DMS153 treated with DMSO at 0.1 percent for 48 hours (cell line): ENCODE measurements at regions not wholly inside any gene's neighbourhood (a gene's known extent, or its start where the extent isn't known, plus 50 kb on each side); places are given as distances from the start of the nearest gene placed in this dataset.
"Not testable (repeated sequence)": the region's sequence is repeated elsewhere in the genome, so short reads cannot be mapped to it uniquely, and the experiment has no call there.

Source experiments
- DNase-seq: peaks from one replicate; lab custom pipeline; 2025; ENCODE audit not compliant: unreplicated experiment; lab: John Stamatoyannopoulos, UW

DNA sequence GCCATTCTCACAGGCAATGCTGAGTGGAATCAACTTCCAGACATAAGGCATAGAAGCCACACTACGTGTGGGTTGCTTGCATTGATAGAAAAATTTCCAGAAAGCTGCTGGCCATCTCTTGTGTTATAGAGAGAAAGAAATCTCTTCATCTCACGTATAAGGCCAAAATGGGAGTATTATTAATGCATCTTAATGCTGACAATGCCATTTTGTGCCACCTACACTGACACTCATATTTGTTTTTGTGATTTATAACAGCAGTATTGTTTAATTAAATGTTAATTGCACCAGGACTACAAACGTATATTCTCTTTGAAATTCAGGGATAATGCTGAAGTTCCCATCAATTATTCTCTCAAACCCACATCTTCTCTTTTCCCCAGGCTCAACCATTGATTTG is 56.1 kb upstream of the TMEM132D start:
- DNase-seq = no peak

DNA sequence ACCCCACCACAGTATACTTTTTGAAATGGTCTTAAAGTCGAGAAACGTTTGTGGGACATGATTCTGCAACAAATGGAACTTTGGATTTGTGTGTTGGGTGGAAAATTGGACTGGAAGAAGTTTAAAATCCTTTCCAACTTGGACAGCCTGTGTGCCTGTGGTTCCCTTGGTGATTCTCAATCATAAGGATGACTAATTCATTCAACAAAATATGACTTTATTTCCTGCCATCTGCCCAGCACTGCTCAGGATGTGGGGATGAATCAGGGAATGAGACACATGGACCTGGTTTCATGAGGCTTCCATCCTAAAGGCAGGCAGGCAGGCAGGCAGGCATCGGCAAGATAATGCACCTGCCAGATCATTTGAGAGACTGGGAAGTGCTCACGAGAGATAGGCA is 57.3 kb upstream of the TMEM132D start:
- DNase-seq = no peak

DNA sequence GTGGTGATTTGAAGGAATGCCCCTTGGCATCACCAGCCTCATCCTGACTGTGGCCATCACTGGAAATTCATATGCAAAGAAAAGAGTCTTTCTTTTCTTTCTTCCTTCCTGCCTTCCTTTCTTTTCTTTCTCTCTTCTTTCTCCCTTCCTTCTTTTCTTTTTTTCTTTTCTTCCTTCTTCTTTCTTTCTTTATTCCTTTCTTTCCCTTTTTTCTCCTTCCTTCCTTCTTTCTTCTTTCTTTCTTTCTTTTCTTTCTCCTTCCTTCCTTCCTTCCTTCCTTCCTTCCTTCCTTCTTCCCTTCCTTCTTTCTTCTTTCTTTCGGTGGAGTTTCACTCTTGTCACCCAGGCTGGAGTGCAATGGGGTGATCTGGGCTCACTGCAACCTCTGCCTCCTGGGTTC is 58.0 kb upstream of the TMEM132D start:
- no peak for DNase-seq

DNA sequence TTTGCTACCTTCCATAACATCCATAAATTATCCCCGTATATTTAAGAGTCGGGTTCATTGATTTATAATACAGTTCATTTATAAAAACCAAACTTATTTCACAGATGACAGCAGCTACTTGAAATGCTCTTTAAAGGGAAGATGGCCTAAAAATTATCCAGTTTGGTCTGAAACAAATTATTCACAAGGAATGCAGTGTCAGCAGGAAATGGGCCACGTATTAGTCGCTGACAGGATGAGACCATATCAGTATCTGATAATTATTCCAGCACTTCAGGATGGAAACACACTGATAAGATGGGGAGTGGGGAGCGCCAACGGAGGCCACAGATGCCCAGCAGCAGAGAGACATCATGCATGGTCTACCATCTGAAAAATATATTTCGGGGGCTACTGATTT is 60.5 kb upstream of the TMEM132D start:
- DNase-seq = no peak

DNA sequence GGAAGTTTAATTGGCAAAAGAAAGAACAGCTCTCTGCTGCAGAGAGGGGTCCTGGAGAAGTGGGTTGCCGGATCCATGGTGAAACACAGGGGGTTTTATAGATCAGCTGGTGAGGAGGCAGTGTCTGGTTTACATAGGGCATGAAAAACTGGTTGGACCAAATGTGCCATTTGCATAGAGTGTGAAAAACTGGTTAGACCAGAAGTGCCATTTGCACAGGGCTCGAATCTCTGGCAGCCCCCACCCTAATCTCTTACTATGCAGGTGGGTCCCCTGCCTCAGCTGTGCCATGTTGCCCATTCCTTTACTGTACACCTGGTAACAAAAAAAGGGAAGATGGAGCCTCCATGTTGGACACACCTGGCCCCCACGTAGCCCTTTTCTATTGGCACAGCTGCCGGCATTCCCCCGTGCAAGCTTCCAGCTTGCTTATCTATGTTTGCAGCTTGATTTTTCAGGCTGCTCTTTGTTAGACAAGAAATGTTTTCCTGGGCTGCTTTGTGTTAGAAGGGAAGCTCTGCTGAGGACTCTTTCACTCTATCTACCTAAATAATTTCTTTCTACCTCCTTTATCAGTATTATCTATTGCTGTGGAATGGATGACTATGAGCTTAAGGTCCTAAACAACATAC is 61.1 kb upstream of the TMEM132D start:
- DNase-seq = no peak

DNA sequence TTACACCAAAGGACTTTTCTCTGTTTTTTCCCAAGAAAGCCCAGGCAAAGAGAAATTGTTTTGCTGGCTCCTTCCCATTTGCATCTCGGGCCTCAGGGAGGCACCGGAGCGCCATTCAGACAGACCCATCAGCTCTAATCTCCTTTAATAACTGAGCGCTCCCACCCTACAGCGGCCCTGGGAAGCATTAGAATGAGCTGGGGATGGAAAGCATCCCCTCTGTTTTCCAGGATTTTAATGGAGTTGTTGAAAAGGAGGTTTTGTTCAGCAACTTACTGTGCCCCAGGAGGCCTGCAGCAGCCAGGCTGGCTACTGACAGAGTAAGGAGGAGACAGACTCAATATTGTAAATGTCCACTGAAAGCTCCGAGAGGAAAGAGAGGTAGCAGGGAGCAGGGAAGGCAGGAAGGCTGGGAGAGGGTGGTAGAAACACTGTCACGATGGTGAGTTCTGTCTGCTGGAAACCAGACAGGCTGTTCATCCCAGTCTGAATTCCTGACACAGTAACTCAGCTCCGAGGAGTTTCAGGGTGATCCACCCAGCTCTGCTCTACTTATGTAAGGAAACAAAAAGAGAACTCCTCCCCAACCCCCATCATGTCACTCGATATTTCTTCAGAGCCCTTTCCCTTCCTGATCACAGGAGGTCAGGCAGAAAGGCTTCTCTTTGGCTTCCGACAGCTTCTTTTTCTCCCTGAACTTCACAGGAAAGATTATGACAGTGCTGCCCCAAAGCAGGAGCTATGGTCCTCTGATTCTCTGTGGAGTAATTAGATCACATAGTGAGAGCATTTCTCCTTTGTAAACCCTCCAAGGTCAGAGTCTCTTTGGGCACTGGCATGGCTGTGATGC is 62.5 kb upstream of the TMEM132D start:
- no peak for DNase-seq

DNA sequence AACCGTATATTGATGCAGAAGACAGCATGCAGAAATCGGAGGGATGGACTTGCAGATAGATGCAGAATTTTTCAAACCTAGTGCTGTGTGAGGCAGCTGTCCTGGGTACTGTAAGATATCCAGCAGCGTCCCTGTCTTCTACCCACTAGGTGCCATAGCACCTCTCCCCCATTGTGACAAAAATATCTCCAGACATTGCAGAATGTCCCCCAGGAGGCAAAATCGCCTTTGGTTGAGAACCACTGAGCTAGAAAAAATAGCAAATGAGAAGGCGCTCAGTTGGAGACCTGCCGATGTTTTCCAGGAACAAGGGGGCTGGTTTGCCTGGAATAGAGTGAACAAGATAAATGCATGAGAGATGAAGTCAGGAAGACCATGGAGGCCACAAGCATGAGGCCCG is 67.9 kb upstream of the TMEM132D start:
- no peak for DNase-seq

DNA sequence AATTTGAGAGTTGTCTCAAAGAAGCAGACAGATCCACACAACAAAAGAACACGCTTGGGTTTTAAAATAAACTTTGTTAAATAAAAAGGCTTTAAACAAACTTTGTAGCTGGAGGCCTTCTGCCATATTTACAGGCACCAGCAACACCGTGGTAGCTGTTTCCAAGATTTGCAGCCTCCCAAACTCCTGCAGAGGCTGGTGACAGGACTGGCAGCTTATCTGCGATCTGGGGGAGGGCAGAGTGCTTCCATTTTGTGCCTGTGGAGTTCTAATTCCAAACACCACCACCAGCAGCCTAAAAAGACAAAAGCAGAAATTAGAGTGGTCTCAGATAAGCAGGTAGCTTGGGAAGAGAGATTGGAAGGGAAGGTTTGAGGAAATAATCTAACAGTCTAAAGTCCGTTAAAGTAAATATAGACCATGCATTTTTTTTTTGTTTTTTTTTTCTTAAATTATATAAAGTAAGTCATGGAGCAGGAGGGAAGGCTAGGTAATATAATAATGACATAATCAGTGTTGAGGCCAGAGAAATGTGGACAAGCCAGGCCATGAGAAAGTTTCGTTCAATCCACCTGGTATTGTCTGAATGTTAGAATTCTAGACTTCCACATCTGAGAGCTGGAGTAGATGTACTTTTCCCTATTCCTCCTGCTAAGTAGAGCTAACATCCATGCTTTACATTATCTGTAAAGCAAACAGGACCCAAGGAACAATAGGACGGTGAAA is 69.6 kb upstream of the TMEM132D start:
- DNase-seq = no peak

DNA sequence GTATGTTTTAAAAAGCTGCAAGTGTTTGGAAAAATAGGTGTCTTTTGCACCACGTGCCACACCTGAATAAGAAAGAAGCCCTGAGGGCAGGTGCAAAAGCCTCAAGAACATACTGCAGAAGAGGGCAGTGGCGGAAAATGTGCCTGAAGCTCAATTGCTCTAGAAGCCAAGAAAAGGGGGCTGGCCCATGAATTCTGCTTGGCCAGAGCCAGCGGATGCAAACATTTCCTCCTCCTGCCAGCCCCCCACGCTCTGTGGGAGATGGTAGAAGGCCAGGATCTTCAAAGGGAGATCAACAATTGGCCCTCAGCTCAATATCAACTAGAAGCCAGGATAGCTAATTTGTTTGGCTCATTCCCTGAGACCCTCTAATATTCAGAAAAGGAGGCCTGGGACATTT is 80.3 kb upstream of the TMEM132D start:
- DNase-seq = no peak

DNA sequence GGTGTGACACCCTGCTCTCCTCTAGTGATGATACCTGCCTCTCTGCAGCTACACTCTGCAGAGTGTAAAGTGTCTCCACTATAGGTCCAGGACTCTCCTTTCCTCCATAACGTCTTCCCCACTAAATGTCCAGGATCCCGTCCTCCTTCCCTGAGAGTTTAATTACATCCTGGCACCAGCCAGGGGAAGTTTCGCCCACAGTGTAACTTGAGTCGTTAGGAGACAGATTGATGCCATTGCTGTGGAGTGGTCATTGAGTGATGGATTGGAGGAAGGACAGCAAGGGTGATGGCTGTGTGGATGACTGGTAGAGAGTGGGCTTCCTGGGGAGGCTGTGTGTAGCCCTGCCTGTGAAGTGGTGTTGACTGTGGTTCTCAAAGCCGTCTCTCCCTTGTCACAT is 84.0 kb upstream of the TMEM132D start:
- DNase-seq = no peak

DNA sequence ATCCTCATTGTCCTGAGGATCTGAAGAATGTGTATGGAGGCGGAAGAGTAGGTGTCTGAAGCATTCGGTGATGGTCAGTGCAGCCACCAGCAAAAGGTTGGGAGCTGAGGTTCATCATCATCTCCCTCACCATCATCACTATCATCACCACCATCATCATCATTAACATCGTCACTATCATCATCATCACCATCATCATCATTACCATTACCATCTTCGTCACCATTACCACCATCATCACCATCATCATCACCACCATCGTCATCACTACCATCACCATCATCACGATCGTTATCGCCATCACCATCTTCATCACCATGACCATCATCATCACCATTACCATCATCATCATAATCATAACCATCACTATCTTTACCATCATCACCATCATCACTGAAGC is 90.8 kb upstream of the TMEM132D start:
- DNase-seq = no peak

DNA sequence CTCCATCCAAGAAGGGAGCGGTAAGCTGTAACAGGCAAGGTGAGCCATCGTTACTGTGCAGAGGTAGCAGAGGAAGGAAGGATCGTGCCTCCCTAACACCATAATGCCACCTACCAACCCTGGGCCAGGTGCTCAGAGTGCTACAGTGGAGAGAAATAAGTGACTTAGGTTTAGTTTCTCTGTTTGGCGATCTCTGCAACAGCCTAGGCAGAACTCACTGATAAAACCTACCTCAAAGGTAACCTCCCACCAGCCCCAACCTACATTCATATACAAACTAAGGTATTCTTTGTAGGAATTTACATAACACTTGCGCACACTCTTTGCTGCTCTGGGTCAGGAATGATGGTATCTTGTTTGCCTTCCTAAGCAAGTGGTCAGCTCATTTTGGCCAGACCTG is 93.4 kb upstream of the TMEM132D start:
- DNase-seq = no peak

DNA sequence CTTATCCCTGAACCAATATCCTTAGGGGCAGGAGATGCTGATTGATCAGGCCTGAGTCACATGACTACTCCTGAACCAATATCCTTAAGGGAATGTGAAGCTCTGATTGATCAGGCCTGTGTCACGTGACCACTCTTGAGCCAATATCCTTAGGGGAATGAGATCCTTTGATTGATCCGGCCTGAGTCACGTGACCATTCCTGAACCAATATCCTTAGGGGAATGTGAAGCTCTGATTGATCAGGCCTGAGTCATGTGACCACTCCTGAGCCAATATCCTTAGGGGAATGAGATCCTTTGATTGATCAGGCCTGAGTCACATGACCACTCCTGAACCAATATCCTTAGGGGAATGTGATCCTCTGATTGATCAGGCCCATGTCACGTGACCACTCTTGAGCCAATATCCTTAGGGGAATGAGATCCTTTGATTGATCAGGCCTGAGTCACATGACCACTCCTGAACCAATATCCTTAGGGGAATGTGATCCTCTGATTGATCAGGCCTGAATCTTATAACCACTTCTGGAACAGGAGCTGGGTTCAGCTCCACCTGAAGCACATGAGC is 100.6 kb upstream of the TMEM132D start:
- DNase-seq = not testable (repeated sequence)

DNA sequence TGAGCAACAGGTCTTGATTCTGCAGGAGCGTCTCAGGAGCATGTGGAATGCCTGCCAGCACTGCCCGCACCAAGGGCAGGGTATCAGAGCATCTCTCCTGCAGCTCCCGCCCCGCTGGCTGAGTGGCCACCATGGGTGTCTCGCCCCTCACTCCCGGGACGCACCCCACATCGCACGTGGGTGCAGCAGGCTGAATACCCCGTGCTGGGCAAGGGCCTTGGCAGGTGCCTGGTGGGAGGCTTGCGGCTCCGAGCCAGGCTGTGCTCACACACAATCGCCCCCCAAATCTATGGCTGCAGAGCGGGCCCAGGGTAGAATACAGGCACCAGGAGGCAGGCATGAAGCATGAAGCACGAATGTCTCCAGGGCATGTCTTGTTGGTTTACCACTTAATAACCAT is 103.9 kb upstream of the TMEM132D start:
- no peak for DNase-seq

DNA sequence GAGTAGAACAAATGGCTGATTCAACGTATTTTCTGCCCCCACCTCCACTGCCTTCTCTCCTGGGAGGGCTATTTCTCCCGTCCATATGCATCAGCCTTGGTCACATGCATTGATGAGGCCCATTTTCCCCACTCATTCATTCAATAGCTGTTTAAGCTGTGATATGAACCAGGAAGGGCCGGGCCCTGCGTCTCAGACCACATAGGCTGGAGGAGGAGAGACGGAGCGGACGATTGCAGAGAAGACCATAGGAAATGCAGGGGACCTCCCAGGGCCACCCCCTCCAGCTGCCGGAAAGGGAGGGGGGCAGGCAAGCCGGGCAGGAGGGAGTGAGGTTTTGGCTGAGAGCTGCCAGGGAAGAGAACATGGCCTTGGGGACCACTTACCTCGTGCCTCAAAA is 104.4 kb upstream of the TMEM132D start:
- DNase-seq = no peak

DNA sequence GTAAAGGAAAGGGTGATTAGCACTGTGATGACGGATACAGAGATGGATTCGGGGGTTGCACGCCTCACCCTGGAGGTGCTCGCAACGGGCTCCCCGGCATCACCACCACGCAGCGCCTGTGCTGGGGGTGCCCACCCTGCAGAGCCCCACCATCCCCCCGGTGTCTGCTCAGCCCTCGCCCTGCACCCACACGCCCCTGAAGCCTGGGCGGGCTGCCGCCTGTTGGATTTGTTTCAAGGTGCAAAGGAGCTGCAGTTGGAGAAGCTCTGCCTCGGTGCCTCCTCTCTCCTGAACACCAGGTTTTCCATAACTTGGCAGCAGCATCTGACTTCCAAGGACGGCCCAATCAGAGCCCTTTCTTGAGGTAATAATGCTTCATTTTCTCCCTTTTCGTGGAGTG is 106.1 kb upstream of the TMEM132D start:
- DNase-seq = no peak

DNA sequence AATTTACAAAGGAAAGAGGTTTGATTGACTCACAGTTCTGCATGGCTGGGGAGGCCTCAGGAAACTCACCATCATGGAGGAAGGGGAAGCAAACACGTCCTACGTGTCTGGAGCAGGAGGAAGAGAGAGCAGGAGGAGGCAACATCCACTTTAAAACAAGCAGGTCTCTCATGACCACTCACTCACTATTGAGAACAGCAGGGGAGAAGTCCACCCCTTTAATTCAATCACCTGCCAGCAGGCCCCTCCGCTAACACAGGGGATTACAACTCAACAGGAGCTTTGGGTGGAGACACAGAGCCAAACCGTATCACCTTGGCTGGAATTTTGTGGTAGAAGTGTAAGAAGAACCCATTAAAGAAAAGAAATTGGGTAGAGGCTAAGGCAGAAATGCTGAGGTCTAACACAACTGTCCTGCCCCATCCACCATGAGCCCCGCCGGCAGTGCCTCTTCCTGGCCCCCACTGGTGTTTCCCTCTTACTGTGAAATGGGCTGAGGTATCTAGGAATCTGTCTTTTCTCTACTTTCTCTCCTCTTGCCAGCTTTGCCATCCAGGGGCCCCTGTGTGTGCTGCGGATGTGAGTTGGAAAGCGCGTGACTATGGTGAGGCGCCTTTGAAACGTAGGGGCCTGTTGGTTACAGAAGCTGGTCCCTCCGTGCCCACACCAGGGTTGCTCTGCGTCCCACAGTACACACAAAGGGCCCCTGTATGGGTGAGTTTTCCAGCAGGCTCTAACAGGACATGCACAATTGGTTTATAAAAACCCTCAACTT is 108.0 kb upstream of the TMEM132D start:
- DNase-seq = no peak

DNA sequence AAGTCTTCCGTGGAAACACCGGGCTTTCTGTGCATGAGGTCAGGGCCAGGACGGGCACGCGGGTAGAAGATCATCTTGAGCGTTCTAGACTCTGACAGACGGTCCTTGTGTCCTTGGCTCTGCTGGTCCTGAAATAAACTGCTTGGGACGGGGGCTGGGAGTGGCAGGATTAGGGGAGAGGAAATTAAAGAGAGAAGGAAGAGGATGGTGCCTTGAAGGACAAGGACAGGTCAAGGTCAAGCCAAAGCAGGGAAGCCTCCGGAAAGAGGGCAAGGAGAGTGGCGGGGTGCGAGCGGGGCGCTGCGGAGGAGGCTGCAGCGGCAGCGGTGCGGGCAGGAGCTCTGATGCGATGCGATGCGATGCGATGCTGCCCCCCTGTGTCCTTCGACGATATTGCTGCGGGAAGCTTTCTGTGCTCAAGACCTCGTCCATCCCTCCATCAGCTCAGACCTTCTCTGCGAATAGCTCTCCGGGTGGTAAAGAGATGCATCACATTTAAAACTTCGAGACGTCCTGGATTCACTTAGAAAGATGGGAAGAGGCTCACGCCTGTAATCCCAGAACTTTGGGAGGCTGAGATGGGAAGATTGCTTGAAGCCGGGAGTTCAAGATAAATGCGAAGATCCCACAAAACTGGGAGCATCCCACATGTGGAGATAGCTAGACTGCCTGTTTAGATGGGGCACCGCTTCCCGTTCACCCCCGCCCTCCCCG is 110.1 kb upstream of the TMEM132D start:
- DNase-seq = peak; percentile 50

DNA sequence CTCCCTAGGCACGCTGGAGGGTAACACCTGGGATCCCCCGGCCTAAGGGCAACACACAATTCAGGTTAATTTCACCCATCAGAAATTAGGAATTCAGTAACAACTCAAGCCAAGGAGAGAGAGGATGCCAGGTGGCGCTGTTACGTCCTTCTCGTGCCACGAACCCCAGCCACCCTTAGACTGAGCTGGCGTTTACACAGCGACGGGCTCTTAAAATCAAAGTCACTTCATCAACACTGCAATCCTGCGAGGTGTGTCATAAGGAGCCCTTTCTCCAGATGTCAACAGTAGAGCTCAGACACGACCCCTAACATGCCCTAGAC is 110.6 kb upstream of the TMEM132D start:
- peak; percentile 5 for DNase-seq

DNA sequence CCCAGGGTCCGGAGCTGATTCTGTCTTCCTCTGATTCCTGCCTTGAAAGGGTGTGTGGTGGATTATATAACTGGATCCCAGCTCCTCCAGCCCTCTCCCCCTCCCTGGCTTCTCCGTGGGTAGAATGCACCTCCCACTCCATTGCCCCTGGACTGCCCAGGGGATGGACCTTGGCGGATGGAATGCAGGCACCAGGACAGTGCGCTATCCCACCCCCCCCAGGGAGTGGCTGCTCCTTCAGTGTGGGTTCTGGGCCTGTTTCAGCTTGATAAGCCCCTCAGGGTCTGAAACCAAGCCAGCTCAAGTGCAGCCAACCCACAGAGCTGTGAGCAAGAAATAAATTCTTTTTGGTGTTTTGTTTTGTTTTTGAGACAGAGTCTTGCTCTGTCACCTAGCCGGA is 112.4 kb upstream of the TMEM132D start:
- DNase-seq = no peak

DNA sequence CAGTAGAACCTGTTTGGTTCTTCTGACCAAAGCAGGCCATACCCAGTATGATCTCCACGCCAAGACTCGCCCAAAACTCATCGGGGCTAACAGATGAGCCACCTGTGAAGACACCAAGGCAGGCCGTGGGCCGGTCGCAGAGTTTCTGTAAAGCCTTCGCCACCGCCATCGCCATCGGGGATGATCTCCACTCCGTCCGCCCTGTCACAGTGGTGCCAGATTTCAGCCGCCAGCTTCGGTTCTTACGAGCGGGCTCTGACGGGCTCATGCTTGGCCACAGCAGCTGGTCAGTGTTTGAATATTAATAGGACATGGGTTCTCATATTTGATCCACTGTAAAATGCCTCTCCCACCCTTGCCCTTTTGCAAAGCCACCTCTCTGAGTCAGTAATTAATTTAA is 113.2 kb upstream of the TMEM132D start:
- DNase-seq = no peak
